Mesendoderm (in vitro differentiated cells): ENCODE measurements at regions not wholly inside any gene's neighbourhood (a gene's known extent, or its start where the extent isn't known, plus 50 kb on each side); places are given as distances from the start of the nearest gene placed in this dataset.
"Not testable (repeated sequence)": the region's sequence is repeated elsewhere in the genome, so short reads cannot be mapped to it uniquely, and the experiment has no call there.

Source experiments
- DNase-seq: peaks from one replicate; pipeline ENCODE4 v3.0.0; 2013
- H2AK5ac ChIP-seq: 2 replicates; pipeline ENCODE4 v1.6.1; 2013; ENCODE audit warnings: low read length, inconsistent platforms
- H2BK120ac ChIP-seq: 2 replicates; pipeline ENCODE4 v1.6.1; 2013; ENCODE audit warnings: low read depth, mild to moderate bottlenecking, low read length, moderate library complexity, mixed read lengths
- H2BK15ac ChIP-seq: replicated peaks from 2 replicates; pipeline ENCODE4 v1.6.1; 2013; ENCODE audit warnings: low read depth, mild to moderate bottlenecking, moderate library complexity
- H2BK5ac ChIP-seq: 2 replicates; pipeline ENCODE4 v1.6.1; 2013; ENCODE audit warnings: low read length, inconsistent platforms
- H3K18ac ChIP-seq: 2 replicates; pipeline ENCODE4 v1.6.1; 2013; ENCODE audit warnings: mild to moderate bottlenecking, low read length, mixed read lengths
- H3K23ac ChIP-seq: one replicate; pipeline ENCODE4 v1.6.1; 2013; ENCODE audit warnings: low read length
- H3K27ac ChIP-seq: 2 replicates; pipeline ENCODE4 v1.5.1; 2013; ENCODE audit warnings: low read depth, mild to moderate bottlenecking, inconsistent platforms, low read length, moderate library complexity
- H3K27me3 ChIP-seq: 2 replicates; pipeline ENCODE4 v1.6.1; 2013; ENCODE audit warnings: low read length, control low read depth, mild to moderate bottlenecking, inconsistent platforms; ENCODE audit not compliant: insufficient read depth, poor library complexity
- H3K36me3 ChIP-seq: 2 replicates; pipeline ENCODE4 v1.6.1; 2013; ENCODE audit warnings: low read length, inconsistent platforms; ENCODE audit not compliant: control insufficient read depth, insufficient read depth
- H3K4ac ChIP-seq: one replicate; pipeline ENCODE4 v1.6.1; 2013; ENCODE audit warnings: low read depth, mild to moderate bottlenecking, low read length, moderate library complexity
- H3K4me1 ChIP-seq: 2 replicates; pipeline ENCODE4 v1.6.1; 2013; ENCODE audit warnings: low read depth, low read length, inconsistent platforms; ENCODE audit not compliant: control insufficient read depth
- H3K4me2 ChIP-seq: 2 replicates; pipeline ENCODE4 v1.6.1; 2013; ENCODE audit warnings: low read length
- H3K4me3 ChIP-seq: 2 replicates; pipeline ENCODE4 v1.5.1; 2013; ENCODE audit warnings: mild to moderate bottlenecking, low read length
- H3K56ac ChIP-seq: one replicate; pipeline ENCODE4 v1.6.1; 2013; ENCODE audit warnings: low read length
- H3K79me1 ChIP-seq: 2 replicates; pipeline ENCODE4 v1.6.1; 2013; ENCODE audit warnings: low read length, inconsistent platforms
- H3K79me2 ChIP-seq: 2 replicates; pipeline ENCODE4 v1.6.1; 2013; ENCODE audit warnings: mild to moderate bottlenecking, low read length; ENCODE audit not compliant: control insufficient read depth, insufficient read depth
- H3K9ac ChIP-seq: 2 replicates; pipeline ENCODE4 v1.6.1; 2013; ENCODE audit warnings: low read length, inconsistent platforms
- H4K5ac ChIP-seq: one replicate; pipeline ENCODE4 v1.6.1; 2013; ENCODE audit warnings: low read length
- H4K8ac ChIP-seq: one replicate; pipeline ENCODE4 v1.6.1; 2013; ENCODE audit warnings: low read depth, mild to moderate bottlenecking, control low read depth, low read length, moderate library complexity
- WGBS: extraction: QIAGEN DNeasy Blood & Tissue Kit; methylation state at CpG from one replicate; pipeline ENCODE4 v1.1.7; 2013; ENCODE audit warnings: low lambda C conversion rate, missing lambda C conversion rate; ENCODE audit not compliant: insufficient coverage; ENCODE audit errors: extremely low coverage; 5-methylcytosine and 5-hydroxymethylcytosine counted together

- Histone ChIP-seq H4K5ac (no peak overlapping the region), H3K27me3 (no peaks in the 10 kb centered on the region), H3K36me3 (no peaks in the 10 kb centered on the region), H3K4me3 (no peak overlapping the region), H2BK5ac (no peak overlapping the region), H3K79me2 (no peaks in the 10 kb centered on the region), H3K27ac (no peak overlapping the region), H3K9ac (no peak overlapping the region), H3K56ac (no peak overlapping the region), H2AK5ac (no peak overlapping the region), H3K4ac (no peak overlapping the region), H2BK120ac (no peak overlapping the region), H3K79me1 (no peaks in the 10 kb centered on the region), H3K4me1 (no peaks in the 10 kb centered on the region), H2BK15ac (no peak overlapping the region), H4K8ac (no peak overlapping the region), H3K18ac (no peak overlapping the region), H3K4me2 (no peak overlapping the region), H3K23ac (no peak overlapping the region)
- WGBS, result no CpG with 5 or more reads among the region's 1 CpG
- DNase-seq, result no peak
Observed at GRCh38 chr6:104459543-104459942, 400.2 kb downstream of the HACE1 start.

GRCh38 chr6:104449918-104450317 lies 409.8 kb downstream of the HACE1 start:
- Histone ChIP-seq H3K9ac (no peak overlapping the region), H3K27ac (no peak overlapping the region), H2BK120ac (no peak overlapping the region), H4K5ac (no peak overlapping the region), H3K56ac (no peak overlapping the region), H2BK15ac (no peak overlapping the region), H3K79me2 (no peaks in the 10 kb centered on the region), H3K18ac (no peak overlapping the region), H3K4me2 (no peak overlapping the region), H3K4me1 (no peaks in the 10 kb centered on the region), H3K4me3 (no peak overlapping the region), H3K79me1 (no peaks in the 10 kb centered on the region), H2BK5ac (no peak overlapping the region), H2AK5ac (no peak overlapping the region), H3K27me3 (no peaks in the 10 kb centered on the region), H4K8ac (no peak overlapping the region), H3K4ac (no peak overlapping the region), H3K23ac (no peak overlapping the region), H3K36me3 (no peaks in the 10 kb centered on the region)
- WGBS, result no CpG with 5 or more reads among the region's 1 CpG
- no peak for DNase-seq

- H4K5ac ChIP-seq, H3K27me3 ChIP-seq, H3K9ac ChIP-seq, H3K79me2 ChIP-seq, H3K27ac ChIP-seq, DNase-seq, H3K36me3 ChIP-seq, H3K18ac ChIP-seq, H3K56ac ChIP-seq, H2BK15ac ChIP-seq, H2BK5ac ChIP-seq, H3K4me1 ChIP-seq, H3K4ac ChIP-seq, H2AK5ac ChIP-seq, H3K23ac ChIP-seq, H4K8ac ChIP-seq, H3K79me1 ChIP-seq, H3K4me2 ChIP-seq, H3K4me3 ChIP-seq, H2BK120ac ChIP-seq: not testable (repeated sequence)
- no CpG with 5 or more reads among the region's 45 CpGs for WGBS
Observed at GRCh38 chr6:104446101-104447080, 413.3 kb downstream of the HACE1 start.

- H2BK120ac ChIP-seq, result no peak overlapping the region
- WGBS, result no CpG with 5 or more reads among the region's 2 CpGs
- no peaks in the 10 kb centered on the region for H3K4me1 ChIP-seq
- H3K36me3 ChIP-seq, result no peaks in the 10 kb centered on the region
- H4K5ac ChIP-seq, result no peak overlapping the region
- no peak overlapping the region for H3K56ac ChIP-seq
- no peak overlapping the region for H2BK5ac ChIP-seq
- H2BK15ac ChIP-seq, result no peak overlapping the region
- no peak overlapping the region for H3K18ac ChIP-seq
- H3K9ac ChIP-seq, result no peak overlapping the region
- H4K8ac ChIP-seq, result no peak overlapping the region
- H3K79me1 ChIP-seq, result no peaks in the 10 kb centered on the region
- no peaks in the 10 kb centered on the region for H3K27me3 ChIP-seq
- H2AK5ac ChIP-seq, result no peak overlapping the region
- DNase-seq, result no peak
- H3K4me2 ChIP-seq, result no peak overlapping the region
- no peak overlapping the region for H3K4ac ChIP-seq
- no peak overlapping the region for H3K27ac ChIP-seq
- H3K23ac ChIP-seq, result no peak overlapping the region
- H3K4me3 ChIP-seq, result no peak overlapping the region
- no peaks in the 10 kb centered on the region for H3K79me2 ChIP-seq
Observed at GRCh38 chr6:104434519-104434918, 425.2 kb downstream of the HACE1 start.

GRCh38 chr6:104431096-104431495 lies 428.6 kb downstream of the HACE1 start:
- Histone ChIP-seq H3K79me1 (no peaks in the 10 kb centered on the region), H4K5ac (no peak overlapping the region), H3K27ac (no peak overlapping the region), H3K4me2 (no peak overlapping the region), H3K9ac (no peak overlapping the region), H4K8ac (no peak overlapping the region), H3K56ac (no peak overlapping the region), H2AK5ac (no peak overlapping the region), H3K4me1 (no peaks in the 10 kb centered on the region), H2BK120ac (no peak overlapping the region), H3K79me2 (no peaks in the 10 kb centered on the region), H3K36me3 (no peaks in the 10 kb centered on the region), H3K18ac (no peak overlapping the region), H3K4me3 (no peak overlapping the region), H3K4ac (no peak overlapping the region), H2BK15ac (no peak overlapping the region), H3K23ac (no peak overlapping the region), H2BK5ac (no peak overlapping the region), H3K27me3 (no peaks in the 10 kb centered on the region)
- WGBS, result no CpG with 5 or more reads among the region's 3 CpGs
- DNase-seq, result no peak
